CD14-positive monocyte (primary cell): ENCODE measurements at regions not wholly inside any gene's neighbourhood (a gene's known extent, or its start where the extent isn't known, plus 50 kb on each side); places are given as distances from the start of the nearest gene placed in this dataset.
"Not testable (repeated sequence)": the region's sequence is repeated elsewhere in the genome, so short reads cannot be mapped to it uniquely, and the experiment has no call there.

Source experiments
- DNase-seq, 3 donors: peaks; one replicate each; pipeline ENCODE4 v3.0.0-alpha.2; 2011 to 2022
- H2AFZ ChIP-seq: 2 replicates; pipeline ENCODE4 v1.6.0; 2012; ENCODE audit warnings: mild to moderate bottlenecking, low read depth, low read length, inconsistent platforms; ENCODE audit not compliant: insufficient read depth, poor library complexity, severe bottlenecking
- H3K27ac ChIP-seq, 2 donors: 1 replicate in 1 of 2; 2 replicates in 1 of 2; pipeline ENCODE4 v1.5.1; 2012 to 2013; ENCODE audit warnings: low read length in 2 of 2, control low read depth in 1 of 2, inconsistent platforms in 1 of 2, low read depth in 1 of 2, mild to moderate bottlenecking in 1 of 2
- H3K27me3 ChIP-seq, 2 donors: one replicate each; pipeline versions ENCODE4 v1.6.0 to v1.6.1; 2011 to 2013; ENCODE audit warnings: low read length in 2 of 2; ENCODE audit not compliant: control insufficient read depth in 2 of 2, insufficient read depth in 2 of 2
- H3K36me3 ChIP-seq, 2 donors: replicated peaks in 1 of 2; 1 replicate in 1 of 2; 2 replicates in 1 of 2; pipeline versions ENCODE4 v1.5.1 to v1.6.1; 2012 to 2013; ENCODE audit warnings: low read length in 2 of 2, control low read depth in 1 of 2, inconsistent platforms in 1 of 2, mild to moderate bottlenecking in 1 of 2; ENCODE audit not compliant: insufficient read depth in 2 of 2, control insufficient read depth in 1 of 2
- H3K4me1 ChIP-seq, 2 donors: 1 replicate in 1 of 2; 2 replicates in 1 of 2; pipeline versions ENCODE4 v1.5.1 to v1.6.1; 2012 to 2013; ENCODE audit warnings: low read length in 2 of 2, control low read depth in 1 of 2, inconsistent platforms in 1 of 2, mild to moderate bottlenecking in 1 of 2, moderate library complexity in 1 of 2; ENCODE audit not compliant: insufficient read depth in 2 of 2, control insufficient read depth in 1 of 2
- H3K4me2 ChIP-seq: replicated peaks from 2 replicates; pipeline ENCODE3; 2012; ENCODE audit warnings: low read length, moderate library complexity, mild to moderate bottlenecking; ENCODE audit not compliant: poor library complexity, severe bottlenecking; ENCODE audit errors: extremely low read depth
- H3K4me3 ChIP-seq, 3 experiments: fragments of 200-600 bp in 1 of 3; sonication (generic) in 1 of 3; replicated peaks in 1 of 3; 1 replicate in 2 of 3; 2 replicates in 1 of 3; pipeline ENCODE4 v1.5.1; 2011 to 2013; ENCODE audit warnings: low read length in 3 of 3, mild to moderate bottlenecking in 3 of 3, control low read depth in 2 of 3, low read depth in 2 of 3, inconsistent platforms in 1 of 3, moderate library complexity in 1 of 3
- H3K79me2 ChIP-seq: 2 replicates; pipeline ENCODE4 v1.6.0; 2012; ENCODE audit warnings: mild to moderate bottlenecking, control low read depth, inconsistent platforms, low read length, moderate library complexity; ENCODE audit not compliant: insufficient read depth
- H3K9ac ChIP-seq: 2 replicates; pipeline ENCODE4 v1.6.0; 2017; ENCODE audit warnings: low read length, mild to moderate bottlenecking; ENCODE audit not compliant: insufficient read depth, poor library complexity, severe bottlenecking
- H3K9me3 ChIP-seq, 2 donors: replicated peaks in 1 of 2; 1 replicate in 1 of 2; 2 replicates in 1 of 2; pipeline versions ENCODE4 v1.5.1 to v1.6.1; 2012 to 2013; ENCODE audit warnings: low read length in 2 of 2, control low read depth in 1 of 2; ENCODE audit not compliant: control insufficient read depth in 1 of 2, insufficient read depth in 1 of 2
- H4K20me1 ChIP-seq: 2 replicates; pipeline ENCODE4 v1.6.0; 2012; ENCODE audit warnings: mild to moderate bottlenecking, low read length, control low read depth, moderate library complexity; ENCODE audit not compliant: insufficient read depth
- H3K27ac Mint-ChIP-seq, 7 donors: one replicate each; pipeline ENCODE4 v1.8.0; 2020; ENCODE audit warnings: mild to moderate bottlenecking in 7 of 7, mixed read lengths in 7 of 7, moderate library complexity in 6 of 7, inconsistent platforms in 2 of 7
- H3K27me3 Mint-ChIP-seq, 3 donors: one replicate each; pipeline ENCODE4 v1.8.0; 2021 to 2022; ENCODE audit warnings: low read depth in 3 of 3, mild to moderate bottlenecking in 3 of 3, mixed read lengths in 3 of 3, moderate library complexity in 3 of 3, inconsistent platforms in 1 of 3
- H3K36me3 Mint-ChIP-seq, 2 donors: one replicate each; pipeline ENCODE4 v1.8.0; 2020; ENCODE audit warnings: mixed read lengths in 2 of 2, inconsistent platforms in 1 of 2, mild to moderate bottlenecking in 1 of 2
- H3K4me1 Mint-ChIP-seq: one replicate; pipeline ENCODE4 v1.8.0; 2020; ENCODE audit warnings: mild to moderate bottlenecking, mixed read lengths
- H3K4me3 Mint-ChIP-seq, 2 donors: one replicate each; pipeline ENCODE4 v1.8.0; 2020; ENCODE audit warnings: mild to moderate bottlenecking in 2 of 2, mixed read lengths in 2 of 2, moderate library complexity in 1 of 2
- H3K9me3 Mint-ChIP-seq, 7 donors: one replicate each; pipeline ENCODE4 v1.8.0; 2020 to 2022; ENCODE audit warnings: mixed read lengths in 7 of 7, mild to moderate bottlenecking in 6 of 7, moderate library complexity in 6 of 7, inconsistent platforms in 2 of 7
- WGBS: methylation state at CpG from one replicate; pipeline ENCODE4 v1.1.5; 2013; ENCODE audit warnings: missing lambda C conversion rate; ENCODE audit not compliant: insufficient coverage; 5-methylcytosine and 5-hydroxymethylcytosine counted together
- intact Hi-C, 2 donors: fragments of 100-400 bp; cut with micrococcal nuclease; formaldehyde crosslinking; loops; one replicate each; pipeline versions ENCODE4 v1.15.0 to v1.15.1; 2023

- H3K4me3 ChIP-seq, H3K79me2 ChIP-seq, H3K9me3 Mint-ChIP-seq, H4K20me1 ChIP-seq, H3K36me3 ChIP-seq, DNase-seq, H3K4me1 Mint-ChIP-seq, H3K4me1 ChIP-seq, H3K4me2 ChIP-seq, intact Hi-C loops, H3K27ac Mint-ChIP-seq, H3K36me3 Mint-ChIP-seq, H3K27ac ChIP-seq, H3K9me3 ChIP-seq, H3K27me3 Mint-ChIP-seq, H3K27me3 ChIP-seq, H2AFZ ChIP-seq, H3K9ac ChIP-seq, H3K4me3 Mint-ChIP-seq: not testable (repeated sequence)
- WGBS, result 84% methylated on average over 3 of the region's 20 CpGs
Measured at GRCh38 chr3:195992956-195993595, 84.7 kb upstream of the TNK2 start.

GRCh38 chr3:195991986-195992385, 83.6 kb upstream of the TNK2 start:
- H3K27me3 Mint-ChIP-seq, H3K36me3 Mint-ChIP-seq, H3K4me1 ChIP-seq, H3K27me3 ChIP-seq, H3K4me3 ChIP-seq, DNase-seq, H3K79me2 ChIP-seq, H4K20me1 ChIP-seq, H3K4me2 ChIP-seq, intact Hi-C loops, H3K4me1 Mint-ChIP-seq, H2AFZ ChIP-seq, H3K27ac ChIP-seq, H3K9me3 Mint-ChIP-seq, H3K9me3 ChIP-seq, H3K9ac ChIP-seq, H3K27ac Mint-ChIP-seq, H3K36me3 ChIP-seq, H3K4me3 Mint-ChIP-seq: not testable (repeated sequence)
- 69% methylated on average over 3 of the region's 12 CpGs for WGBS

- intact Hi-C loops, H2AFZ ChIP-seq: not testable (repeated sequence)
- no CpG with 5 or more reads among the region's 12 CpGs for WGBS
Measured at GRCh38 chr3:195991243-195991642, 82.9 kb upstream of the TNK2 start.

GRCh38 chr3:195990841-195991174, 82.5 kb upstream of the TNK2 start:
- H3K79me2 ChIP-seq, H4K20me1 ChIP-seq, H3K4me1 ChIP-seq, H3K27me3 Mint-ChIP-seq, DNase-seq, intact Hi-C loops, H3K9me3 ChIP-seq, H3K36me3 Mint-ChIP-seq, H3K36me3 ChIP-seq, H3K27me3 ChIP-seq, H3K4me1 Mint-ChIP-seq, H3K9me3 Mint-ChIP-seq: not testable (repeated sequence)
- Mint-ChIP-seq H3K4me3 (peak overlapping the region; percentile 78 to 84), H3K27ac (peak overlapping the region in 5 of 7 donors; percentile 66 to 83 (median 68))
- H3K4me2 ChIP-seq, result peak overlapping the region; percentile 44
- WGBS, result no CpG with 5 or more reads among the region's 7 CpGs
- H3K27ac ChIP-seq, result peak overlapping the region in 1 of 2 donors; percentile 74
- H2AFZ ChIP-seq, result peak overlapping the region; percentile 85
- peak overlapping the region; percentile 67 to 82 (median 78) for H3K4me3 ChIP-seq
- H3K9ac ChIP-seq, result peak overlapping the region; percentile 70

More at GRCh38 chr3:195991243-195991642, 82.9 kb upstream of the TNK2 start:
- not testable (repeated sequence) for H3K4me1 Mint-ChIP-seq, H3K9me3 ChIP-seq, H3K36me3 Mint-ChIP-seq, H3K4me2 ChIP-seq, H3K27ac ChIP-seq, H3K4me1 ChIP-seq, H4K20me1 ChIP-seq, H3K27me3 ChIP-seq, H3K27ac Mint-ChIP-seq, H3K4me3 ChIP-seq, DNase-seq, H3K27me3 Mint-ChIP-seq, H3K9ac ChIP-seq, H3K79me2 ChIP-seq, H3K36me3 ChIP-seq, H3K9me3 Mint-ChIP-seq
- peak overlapping the region; percentile 78 to 84 for H3K4me3 Mint-ChIP-seq
